ENCODE measurements at regions not wholly inside any gene's neighbourhood (a gene's known extent, or its start where the extent isn't known, plus 50 kb on each side); places are given as distances from the start of the nearest gene placed in this dataset.
"Not testable (repeated sequence)": the region's sequence is repeated elsewhere in the genome, so short reads cannot be mapped to it uniquely, and the experiment has no call there.

- not testable (repeated sequence) for TF ChIP-seq CTCF (IDR thresholded peaks at IDR 0.05; ENCODE audit: insufficient read depth, low read depth, low read length); EZH2 (IDR thresholded peaks at IDR 0.05; ENCODE audit: insufficient read depth, low read length)
Measured at GRCh38 chr5:120181238-120181637, 282.9 kb upstream of the PRR16 start.
